Osteocyte (in vitro differentiated cells): ENCODE measurements at regions not wholly inside any gene's neighbourhood (a gene's known extent, or its start where the extent isn't known, plus 50 kb on each side); places are given as distances from the start of the nearest gene placed in this dataset.

Experiments used
- DNase-seq: peaks from one replicate; pipeline ENCODE4 v3.0.0; 2021; ENCODE audit warnings: mixed read lengths; ENCODE audit not compliant: unreplicated experiment; ENCODE audit errors: extremely low spot score
- H3K27ac Mint-ChIP-seq: one replicate; pipeline ENCODE4 v1.8.0; 2021; ENCODE audit warnings: mild to moderate bottlenecking, mixed read lengths; ENCODE audit not compliant: unreplicated experiment
- H3K27me3 Mint-ChIP-seq: one replicate; pipeline ENCODE4 v1.8.0; 2021; ENCODE audit warnings: mixed read lengths; ENCODE audit not compliant: unreplicated experiment
- H3K36me3 Mint-ChIP-seq: one replicate; pipeline ENCODE4 v1.8.0; 2021; ENCODE audit warnings: mixed read lengths; ENCODE audit not compliant: unreplicated experiment
- H3K4me1 Mint-ChIP-seq: one replicate; pipeline ENCODE4 v1.8.0; 2021; ENCODE audit warnings: mixed read lengths; ENCODE audit not compliant: unreplicated experiment
- H3K4me3 Mint-ChIP-seq: one replicate; pipeline ENCODE4 v1.8.0; 2021; ENCODE audit warnings: mild to moderate bottlenecking, moderate library complexity, mixed read lengths; ENCODE audit not compliant: unreplicated experiment
- H3K9me3 Mint-ChIP-seq: one replicate; pipeline ENCODE4 v1.8.0; 2021; ENCODE audit warnings: mixed read lengths; ENCODE audit not compliant: unreplicated experiment
- CTCF ChIP-seq: fragments of 200-600 bp; sonication (generic); IDR thresholded peaks from 2 replicates; pipeline ENCODE4 v1.5.0; 2021; ENCODE audit warnings: antibody characterized with exemption, mild to moderate bottlenecking, moderate library complexity

DNA sequence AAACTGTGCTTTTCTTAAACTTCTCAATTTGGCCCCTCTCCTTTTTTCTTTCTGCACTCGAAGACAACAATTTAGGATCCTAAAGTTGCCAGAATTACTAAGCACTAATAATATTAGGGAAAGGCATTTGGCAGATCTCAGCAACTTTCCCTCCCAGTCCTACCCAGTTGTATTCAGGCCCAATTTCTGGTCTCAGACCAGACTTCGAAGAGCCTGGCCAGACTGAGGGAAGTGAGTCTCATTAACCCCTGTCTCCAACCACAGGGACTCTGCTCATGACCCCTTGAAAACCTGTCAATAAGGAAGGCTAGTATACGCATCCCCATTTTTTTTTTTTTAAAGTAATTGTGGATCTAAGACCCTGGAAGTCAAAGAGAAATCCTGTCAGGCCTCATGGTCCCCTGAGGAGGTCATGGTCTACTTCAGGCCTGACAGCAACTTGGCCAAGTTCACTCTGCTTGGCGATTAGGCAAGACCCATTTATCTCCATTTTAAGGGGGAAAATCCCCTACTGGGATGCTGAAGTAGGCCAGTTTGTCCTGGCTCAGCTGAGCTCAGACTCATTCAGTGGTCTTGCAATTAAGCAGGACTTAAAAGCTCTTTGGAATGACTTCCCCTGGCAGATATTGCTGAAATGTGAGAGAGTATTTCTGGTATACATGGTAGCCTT, 521.0 kb downstream of the FUT8 start:
- Mint-ChIP-seq H3K36me3 (no peaks in the 10 kb centered on the region), H3K4me1 (no peaks in the 10 kb centered on the region), H3K27ac (no peak overlapping the region), H3K4me3 (no peak overlapping the region), H3K27me3 (no peaks in the 10 kb centered on the region), H3K9me3 (peaks cover 4% of the 10 kb centered on the region)
- TF ChIP-seq CTCF = no peak
- DNase-seq = peak; percentile 51

GRCh38 chr14:65934070-65934435, 521.5 kb downstream of the FUT8 start:
- H3K36me3 Mint-ChIP-seq = no peaks in the 10 kb centered on the region
- no peak overlapping the region for H3K27ac Mint-ChIP-seq
- peak; percentile 73 for DNase-seq
- no peaks in the 10 kb centered on the region for H3K9me3 Mint-ChIP-seq
- no peak overlapping the region for H3K4me3 Mint-ChIP-seq
- no peaks in the 10 kb centered on the region for H3K4me1 Mint-ChIP-seq
- H3K27me3 Mint-ChIP-seq = no peaks in the 10 kb centered on the region
- TF ChIP-seq CTCF = no peak

- TF ChIP-seq CTCF = no peak
- no peaks in the 10 kb centered on the region for H3K9me3 Mint-ChIP-seq
- DNase-seq = no peak
- H3K4me1 Mint-ChIP-seq = no peaks in the 10 kb centered on the region
- no peaks in the 10 kb centered on the region for H3K27me3 Mint-ChIP-seq
- no peak overlapping the region for H3K27ac Mint-ChIP-seq
- H3K4me3 Mint-ChIP-seq = no peak overlapping the region
- H3K36me3 Mint-ChIP-seq = no peaks in the 10 kb centered on the region
Observed at GRCh38 chr14:65936342-65936975, 523.9 kb downstream of the FUT8 start.

GRCh38 chr14:65937079-65937959, 524.8 kb downstream of the FUT8 start:
- H3K36me3 Mint-ChIP-seq = no peaks in the 10 kb centered on the region

More at GRCh38 chr14:65937079-65937959, 524.8 kb downstream of the FUT8 start:
- H3K9me3 Mint-ChIP-seq = no peaks in the 10 kb centered on the region
- H3K4me3 Mint-ChIP-seq = no peak overlapping the region
- no peaks in the 10 kb centered on the region for H3K4me1 Mint-ChIP-seq
- no peaks in the 10 kb centered on the region for H3K27me3 Mint-ChIP-seq
- no peak for DNase-seq
- no peak overlapping the region for H3K27ac Mint-ChIP-seq
- TF ChIP-seq CTCF = no peak
